GM23338 (cell line): ENCODE measurements at regions not wholly inside any gene's neighbourhood (a gene's known extent, or its start where the extent isn't known, plus 50 kb on each side); places are given as distances from the start of the nearest gene placed in this dataset.

ENCODE experiments used
- ATAC-seq: fragments of 200-7000 bp; cut with Tn5 transposase; 3 replicates; pipeline ENCODE4 v1.9.1; 2020
- DNase-seq: peaks from one replicate; pipeline ENCODE4 v3.0.0-alpha.2; 2015; ENCODE audit warnings: low spot score
- H2AFZ ChIP-seq: fragments of 200-600 bp; sonication (generic); 2 replicates; pipeline ENCODE4 v1.8.0; 2016; ENCODE audit warnings: antibody characterized with exemption, mild to moderate bottlenecking, moderate library complexity
- H3F3A ChIP-seq: fragments of 200-600 bp; sonication (generic); replicated peaks from 2 replicates; pipeline ENCODE4 v1.8.0; 2017; ENCODE audit warnings: antibody characterized with exemption, mixed run types, low read depth
- H3K27ac ChIP-seq: fragments of 200-600 bp; sonication (generic); 2 replicates; pipeline ENCODE4 v1.6.1; 2016; ENCODE audit warnings: low read depth
- H3K27me3 ChIP-seq: fragments of 200-600 bp; sonication (generic); 2 replicates; pipeline ENCODE4 v1.8.0; 2016; ENCODE audit warnings: mild to moderate bottlenecking, mixed run types, moderate library complexity; ENCODE audit not compliant: insufficient read depth
- H3K36me3 ChIP-seq: fragments of 200-600 bp; sonication (generic); 2 replicates; pipeline ENCODE4 v1.8.0; 2016; ENCODE audit warnings: mild to moderate bottlenecking; ENCODE audit not compliant: insufficient read depth
- H3K4me1 ChIP-seq: fragments of 200-600 bp; sonication (generic); 2 replicates; pipeline ENCODE4 v1.8.0; 2016; ENCODE audit warnings: mild to moderate bottlenecking, moderate library complexity; ENCODE audit not compliant: insufficient read depth
- H3K4me2 ChIP-seq: fragments of 200-600 bp; sonication (generic); 2 replicates; pipeline ENCODE4 v1.7.1; 2017; ENCODE audit warnings: mixed run types
- H3K4me3 ChIP-seq: fragments of 200-600 bp; sonication (generic); 2 replicates; pipeline ENCODE4 v1.6.1; 2016; ENCODE audit warnings: mixed run types
- H3K79me2 ChIP-seq: fragments of 200-600 bp; sonication (generic); replicated peaks from 2 replicates; pipeline ENCODE4 v1.8.0; 2017; ENCODE audit warnings: mild to moderate bottlenecking; ENCODE audit not compliant: insufficient read depth
- H3K9me2 ChIP-seq: fragments of 200-600 bp; sonication (generic); 2 replicates; pipeline ENCODE4 v1.8.0; 2017; ENCODE audit not compliant: insufficient read depth
- H4K20me1 ChIP-seq: fragments of 200-600 bp; sonication (generic); replicated peaks from 2 replicates; pipeline ENCODE4 v1.8.0; 2017; ENCODE audit warnings: mild to moderate bottlenecking; ENCODE audit not compliant: insufficient read depth
- H3K27ac Mint-ChIP-seq: 2 replicates; pipeline ENCODE4 v1.8.0; 2020; ENCODE audit warnings: inconsistent platforms, mild to moderate bottlenecking, moderate library complexity, mixed read lengths
- H3K27me3 Mint-ChIP-seq: 3 replicates; pipeline ENCODE4 v1.8.0; 2022; ENCODE audit warnings: low read depth, mild to moderate bottlenecking, moderate library complexity, mixed read lengths, inconsistent platforms; ENCODE audit not compliant: insufficient read depth, poor library complexity
- H3K36me3 Mint-ChIP-seq: 3 replicates; pipeline ENCODE4 v1.8.0; 2021; ENCODE audit warnings: low read depth, mild to moderate bottlenecking, inconsistent platforms, moderate library complexity, mixed read lengths
- H3K4me1 Mint-ChIP-seq: 3 replicates; pipeline ENCODE4 v1.8.0; 2020; ENCODE audit warnings: mild to moderate bottlenecking, inconsistent platforms, mixed read lengths
- H3K4me3 Mint-ChIP-seq: 3 replicates; pipeline ENCODE4 v1.8.0; 2021; ENCODE audit warnings: moderate library complexity, mild to moderate bottlenecking, inconsistent platforms, mixed read lengths
- H3K9me3 Mint-ChIP-seq: 3 replicates; pipeline ENCODE4 v1.8.0; 2020; ENCODE audit warnings: moderate library complexity, mild to moderate bottlenecking, inconsistent platforms, mixed read lengths
- CREB1 ChIP-seq: fragments of 250-450 bp; sonication (Bioruptor Pico); IDR thresholded peaks from 2 replicates; pipeline ENCODE4 v1.5.0; 2020; ENCODE audit warnings: low read depth, mild to moderate bottlenecking, moderate library complexity
- EZH2 ChIP-seq: fragments of 200-600 bp; sonication (generic); IDR thresholded peaks from one replicate; pipeline ENCODE4 v1.8.0; 2017; ENCODE audit warnings: antibody characterized with exemption, mild to moderate bottlenecking, low read depth; ENCODE audit not compliant: unreplicated experiment
- EZH2phosphoT487 ChIP-seq: fragments of 200-600 bp; sonication (generic); IDR thresholded peaks from one replicate; pipeline ENCODE4 v1.8.1; 2018; ENCODE audit warnings: antibody characterized with exemption; ENCODE audit not compliant: unreplicated experiment
- JUNB ChIP-seq: IDR thresholded peaks from one replicate; pipeline ENCODE4 v1.6.1; 2016; ENCODE audit warnings: antibody characterized with exemption; ENCODE audit not compliant: unreplicated experiment
- NANOG ChIP-seq: IDR thresholded peaks from 2 replicates; pipeline ENCODE4 v1.6.1; 2016; ENCODE audit warnings: antibody characterized with exemption, borderline replicate concordance
- POLR2AphosphoS5 ChIP-seq: IDR thresholded peaks from 2 replicates; pipeline ENCODE4 v1.6.1; 2016; ENCODE audit warnings: antibody characterized with exemption, low read depth
- STAT1 ChIP-seq: IDR thresholded peaks from one replicate; pipeline ENCODE4 v1.6.1; 2016; ENCODE audit warnings: antibody characterized with exemption; ENCODE audit not compliant: unreplicated experiment
- ZNF114 ChIP-seq: fragments of 250-450 bp; sonication (Bioruptor Pico); IDR thresholded peaks from 2 replicates; pipeline ENCODE4 v1.5.0; 2020; ENCODE audit warnings: mild to moderate bottlenecking, moderate library complexity
- ZNF331 ChIP-seq: fragments of 250-450 bp; sonication (Bioruptor Pico); IDR thresholded peaks from 2 replicates; pipeline ENCODE4 v1.5.0; 2020; ENCODE audit warnings: low read depth, mild to moderate bottlenecking, moderate library complexity
- TF ChIP-seq, protein P1 (sequence below): IDR thresholded peaks from one replicate; pipeline ENCODE4 v1.6.1; 2018; ENCODE audit warnings: antibody characterized with exemption; ENCODE audit not compliant: unreplicated experiment
- TF ChIP-seq, protein P2 (sequence below): fragments of 250-450 bp; sonication (Bioruptor Pico); IDR thresholded peaks from 2 replicates; pipeline ENCODE4 v1.5.0; 2020; ENCODE audit warnings: mild to moderate bottlenecking, moderate library complexity
- TF ChIP-seq, protein P3 (sequence below): IDR thresholded peaks from 2 replicates; pipeline ENCODE4 v1.6.1; 2016; ENCODE audit warnings: antibody characterized with exemption
- TF ChIP-seq, protein P4 (sequence below), 2 experiments: fragments of 200-600 bp in 1 of 2; sonication (generic) in 1 of 2; conservative IDR thresholded peaks; 2 replicates each; pipeline versions ENCODE4 v1.5.1 to v1.6.1; 2016 to 2017; ENCODE audit warnings: antibody characterized with exemption in 2 of 2, low read depth in 2 of 2, mild to moderate bottlenecking in 2 of 2, moderate library complexity in 1 of 2

DNA sequence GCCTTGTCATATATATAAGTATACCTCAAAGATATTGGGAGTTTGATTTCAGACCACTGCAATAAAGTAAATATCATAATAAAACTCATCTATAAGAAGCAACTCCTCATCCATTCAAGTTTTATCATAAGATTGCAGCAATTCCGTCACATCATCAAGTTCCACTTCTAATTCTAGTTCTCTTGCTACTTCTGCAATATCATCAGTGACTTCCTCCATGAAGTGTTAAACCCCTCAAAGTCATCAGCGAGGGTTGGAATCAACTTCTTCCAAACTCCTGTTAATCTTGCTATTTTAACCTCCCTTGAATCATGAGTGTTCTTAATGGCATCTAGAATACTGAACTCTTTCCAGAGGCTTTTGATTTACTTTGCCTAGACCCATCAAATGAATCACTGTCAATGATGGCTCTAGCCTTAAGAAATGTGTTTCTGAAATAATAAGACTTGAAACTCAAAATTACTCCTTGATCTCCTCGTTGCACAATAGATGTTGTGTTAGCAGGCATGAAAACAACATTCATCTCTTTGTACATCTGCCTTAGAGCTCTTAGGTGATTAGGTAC, 88.3 kb downstream of the RPE65 start:
- no peaks in the 10 kb centered on the region; the same call in 1 of the 2 replicates for H3K9me2 ChIP-seq
- H4K20me1 ChIP-seq: no peaks in the 10 kb centered on the region
- H3K4me2 ChIP-seq: no peak overlapping the region
- no peaks in the 10 kb centered on the region for H3K9me3 Mint-ChIP-seq
- H3K4me1 Mint-ChIP-seq: peaks cover 23% of the 10 kb centered on the region
- no peaks in the 10 kb centered on the region for H3K36me3 ChIP-seq
- no peak for ATAC-seq
- H2AFZ ChIP-seq: no peak overlapping the region
- no peaks in the 10 kb centered on the region for H3K79me2 ChIP-seq
- H3K27me3 ChIP-seq: no peaks in the 10 kb centered on the region
- peaks cover 15% of the 10 kb centered on the region; the same call in 1 of the 2 replicates for H3K4me1 ChIP-seq
- no peak for DNase-seq
- H3K4me3 ChIP-seq: no peak overlapping the region
- no peaks in the 10 kb centered on the region for H3F3A ChIP-seq
- no peak overlapping the region for H3K27ac Mint-ChIP-seq
- TF ChIP-seq ZNF331 (CRISPR knock-in tag) (no peak), EZH2 (no peak), STAT1 (no peak), EZH2phosphoT487 (no peak), JUNB (no peak), ZNF114 (CRISPR knock-in tag) (no peak), NANOG (no peak), CREB1 (CRISPR knock-in tag) (no peak), POLR2AphosphoS5 (no peak)
- TF ChIP-seq, protein P1, sequence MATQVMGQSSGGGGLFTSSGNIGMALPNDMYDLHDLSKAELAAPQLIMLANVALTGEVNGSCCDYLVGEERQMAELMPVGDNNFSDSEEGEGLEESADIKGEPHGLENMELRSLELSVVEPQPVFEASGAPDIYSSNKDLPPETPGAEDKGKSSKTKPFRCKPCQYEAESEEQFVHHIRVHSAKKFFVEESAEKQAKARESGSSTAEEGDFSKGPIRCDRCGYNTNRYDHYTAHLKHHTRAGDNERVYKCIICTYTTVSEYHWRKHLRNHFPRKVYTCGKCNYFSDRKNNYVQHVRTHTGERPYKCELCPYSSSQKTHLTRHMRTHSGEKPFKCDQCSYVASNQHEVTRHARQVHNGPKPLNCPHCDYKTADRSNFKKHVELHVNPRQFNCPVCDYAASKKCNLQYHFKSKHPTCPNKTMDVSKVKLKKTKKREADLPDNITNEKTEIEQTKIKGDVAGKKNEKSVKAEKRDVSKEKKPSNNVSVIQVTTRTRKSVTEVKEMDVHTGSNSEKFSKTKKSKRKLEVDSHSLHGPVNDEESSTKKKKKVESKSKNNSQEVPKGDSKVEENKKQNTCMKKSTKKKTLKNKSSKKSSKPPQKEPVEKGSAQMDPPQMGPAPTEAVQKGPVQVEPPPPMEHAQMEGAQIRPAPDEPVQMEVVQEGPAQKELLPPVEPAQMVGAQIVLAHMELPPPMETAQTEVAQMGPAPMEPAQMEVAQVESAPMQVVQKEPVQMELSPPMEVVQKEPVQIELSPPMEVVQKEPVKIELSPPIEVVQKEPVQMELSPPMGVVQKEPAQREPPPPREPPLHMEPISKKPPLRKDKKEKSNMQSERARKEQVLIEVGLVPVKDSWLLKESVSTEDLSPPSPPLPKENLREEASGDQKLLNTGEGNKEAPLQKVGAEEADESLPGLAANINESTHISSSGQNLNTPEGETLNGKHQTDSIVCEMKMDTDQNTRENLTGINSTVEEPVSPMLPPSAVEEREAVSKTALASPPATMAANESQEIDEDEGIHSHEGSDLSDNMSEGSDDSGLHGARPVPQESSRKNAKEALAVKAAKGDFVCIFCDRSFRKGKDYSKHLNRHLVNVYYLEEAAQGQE: no peak
- TF ChIP-seq, protein P2, sequence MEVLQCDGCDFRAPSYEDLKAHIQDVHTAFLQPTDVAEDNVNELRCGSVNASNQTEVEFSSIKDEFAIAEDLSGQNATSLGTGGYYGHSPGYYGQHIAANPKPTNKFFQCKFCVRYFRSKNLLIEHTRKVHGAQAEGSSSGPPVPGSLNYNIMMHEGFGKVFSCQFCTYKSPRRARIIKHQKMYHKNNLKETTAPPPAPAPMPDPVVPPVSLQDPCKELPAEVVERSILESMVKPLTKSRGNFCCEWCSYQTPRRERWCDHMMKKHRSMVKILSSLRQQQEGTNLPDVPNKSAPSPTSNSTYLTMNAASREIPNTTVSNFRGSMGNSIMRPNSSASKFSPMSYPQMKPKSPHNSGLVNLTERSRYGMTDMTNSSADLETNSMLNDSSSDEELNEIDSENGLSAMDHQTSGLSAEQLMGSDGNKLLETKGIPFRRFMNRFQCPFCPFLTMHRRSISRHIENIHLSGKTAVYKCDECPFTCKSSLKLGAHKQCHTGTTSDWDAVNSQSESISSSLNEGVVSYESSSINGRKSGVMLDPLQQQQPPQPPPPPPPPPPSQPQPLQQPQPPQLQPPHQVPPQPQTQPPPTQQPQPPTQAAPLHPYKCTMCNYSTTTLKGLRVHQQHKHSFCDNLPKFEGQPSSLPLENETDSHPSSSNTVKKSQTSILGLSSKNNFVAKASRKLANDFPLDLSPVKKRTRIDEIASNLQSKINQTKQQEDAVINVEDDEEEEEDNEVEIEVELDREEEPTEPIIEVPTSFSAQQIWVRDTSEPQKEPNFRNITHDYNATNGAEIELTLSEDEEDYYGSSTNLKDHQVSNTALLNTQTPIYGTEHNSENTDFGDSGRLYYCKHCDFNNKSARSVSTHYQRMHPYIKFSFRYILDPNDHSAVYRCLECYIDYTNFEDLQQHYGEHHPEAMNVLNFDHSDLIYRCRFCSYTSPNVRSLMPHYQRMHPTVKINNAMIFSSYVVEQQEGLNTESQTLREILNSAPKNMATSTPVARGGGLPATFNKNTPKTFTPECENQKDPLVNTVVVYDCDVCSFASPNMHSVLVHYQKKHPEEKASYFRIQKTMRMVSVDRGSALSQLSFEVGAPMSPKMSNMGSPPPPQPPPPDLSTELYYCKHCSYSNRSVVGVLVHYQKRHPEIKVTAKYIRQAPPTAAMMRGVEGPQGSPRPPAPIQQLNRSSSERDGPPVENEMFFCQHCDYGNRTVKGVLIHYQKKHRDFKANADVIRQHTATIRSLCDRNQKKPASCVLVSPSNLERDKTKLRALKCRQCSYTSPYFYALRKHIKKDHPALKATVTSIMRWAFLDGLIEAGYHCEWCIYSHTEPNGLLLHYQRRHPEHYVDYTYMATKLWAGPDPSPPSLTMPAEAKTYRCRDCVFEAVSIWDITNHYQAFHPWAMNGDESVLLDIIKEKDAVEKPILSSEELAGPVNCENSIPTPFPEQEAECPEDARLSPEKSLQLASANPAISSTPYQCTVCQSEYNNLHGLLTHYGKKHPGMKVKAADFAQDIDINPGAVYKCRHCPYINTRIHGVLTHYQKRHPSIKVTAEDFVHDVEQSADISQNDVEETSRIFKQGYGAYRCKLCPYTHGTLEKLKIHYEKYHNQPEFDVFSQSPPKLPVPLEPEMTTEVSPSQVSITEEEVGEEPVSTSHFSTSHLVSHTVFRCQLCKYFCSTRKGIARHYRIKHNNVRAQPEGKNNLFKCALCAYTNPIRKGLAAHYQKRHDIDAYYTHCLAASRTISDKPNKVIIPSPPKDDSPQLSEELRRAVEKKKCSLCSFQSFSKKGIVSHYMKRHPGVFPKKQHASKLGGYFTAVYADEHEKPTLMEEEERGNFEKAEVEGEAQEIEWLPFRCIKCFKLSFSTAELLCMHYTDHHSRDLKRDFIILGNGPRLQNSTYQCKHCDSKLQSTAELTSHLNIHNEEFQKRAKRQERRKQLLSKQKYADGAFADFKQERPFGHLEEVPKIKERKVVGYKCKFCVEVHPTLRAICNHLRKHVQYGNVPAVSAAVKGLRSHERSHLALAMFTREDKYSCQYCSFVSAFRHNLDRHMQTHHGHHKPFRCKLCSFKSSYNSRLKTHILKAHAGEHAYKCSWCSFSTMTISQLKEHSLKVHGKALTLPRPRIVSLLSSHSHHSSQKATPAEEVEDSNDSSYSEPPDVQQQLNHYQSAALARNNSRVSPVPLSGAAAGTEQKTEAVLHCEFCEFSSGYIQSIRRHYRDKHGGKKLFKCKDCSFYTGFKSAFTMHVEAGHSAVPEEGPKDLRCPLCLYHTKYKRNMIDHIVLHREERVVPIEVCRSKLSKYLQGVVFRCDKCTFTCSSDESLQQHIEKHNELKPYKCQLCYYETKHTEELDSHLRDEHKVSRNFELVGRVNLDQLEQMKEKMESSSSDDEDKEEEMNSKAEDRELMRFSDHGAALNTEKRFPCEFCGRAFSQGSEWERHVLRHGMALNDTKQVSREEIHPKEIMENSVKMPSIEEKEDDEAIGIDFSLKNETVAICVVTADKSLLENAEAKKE (CRISPR knock-in tag): no peak
- TF ChIP-seq, protein P3, sequence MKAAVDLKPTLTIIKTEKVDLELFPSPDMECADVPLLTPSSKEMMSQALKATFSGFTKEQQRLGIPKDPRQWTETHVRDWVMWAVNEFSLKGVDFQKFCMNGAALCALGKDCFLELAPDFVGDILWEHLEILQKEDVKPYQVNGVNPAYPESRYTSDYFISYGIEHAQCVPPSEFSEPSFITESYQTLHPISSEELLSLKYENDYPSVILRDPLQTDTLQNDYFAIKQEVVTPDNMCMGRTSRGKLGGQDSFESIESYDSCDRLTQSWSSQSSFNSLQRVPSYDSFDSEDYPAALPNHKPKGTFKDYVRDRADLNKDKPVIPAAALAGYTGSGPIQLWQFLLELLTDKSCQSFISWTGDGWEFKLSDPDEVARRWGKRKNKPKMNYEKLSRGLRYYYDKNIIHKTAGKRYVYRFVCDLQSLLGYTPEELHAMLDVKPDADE: no peak
- TF ChIP-seq, protein P4, sequence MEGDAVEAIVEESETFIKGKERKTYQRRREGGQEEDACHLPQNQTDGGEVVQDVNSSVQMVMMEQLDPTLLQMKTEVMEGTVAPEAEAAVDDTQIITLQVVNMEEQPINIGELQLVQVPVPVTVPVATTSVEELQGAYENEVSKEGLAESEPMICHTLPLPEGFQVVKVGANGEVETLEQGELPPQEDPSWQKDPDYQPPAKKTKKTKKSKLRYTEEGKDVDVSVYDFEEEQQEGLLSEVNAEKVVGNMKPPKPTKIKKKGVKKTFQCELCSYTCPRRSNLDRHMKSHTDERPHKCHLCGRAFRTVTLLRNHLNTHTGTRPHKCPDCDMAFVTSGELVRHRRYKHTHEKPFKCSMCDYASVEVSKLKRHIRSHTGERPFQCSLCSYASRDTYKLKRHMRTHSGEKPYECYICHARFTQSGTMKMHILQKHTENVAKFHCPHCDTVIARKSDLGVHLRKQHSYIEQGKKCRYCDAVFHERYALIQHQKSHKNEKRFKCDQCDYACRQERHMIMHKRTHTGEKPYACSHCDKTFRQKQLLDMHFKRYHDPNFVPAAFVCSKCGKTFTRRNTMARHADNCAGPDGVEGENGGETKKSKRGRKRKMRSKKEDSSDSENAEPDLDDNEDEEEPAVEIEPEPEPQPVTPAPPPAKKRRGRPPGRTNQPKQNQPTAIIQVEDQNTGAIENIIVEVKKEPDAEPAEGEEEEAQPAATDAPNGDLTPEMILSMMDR (conservative IDR thresholded peaks at IDR 0.05; ENCODE audit: low read depth in 2 of 2): no peak
- peaks cover 2% of the 10 kb centered on the region for H3K27me3 Mint-ChIP-seq
- no peak overlapping the region for H3K27ac ChIP-seq
- H3K4me3 Mint-ChIP-seq: no peak overlapping the region
- no peaks in the 10 kb centered on the region for H3K36me3 Mint-ChIP-seq
